Heart left ventricle (tissue), 13 donors: ENCODE measurements at regions not wholly inside any gene's neighbourhood (a gene's known extent, or its start where the extent isn't known, plus 50 kb on each side); places are given as distances from the start of the nearest gene placed in this dataset.

Experiments
- POLR2A ChIP-seq, 2 donors: fragments of 450-650 bp; IDR thresholded peaks; one replicate each; pipeline ENCODE4 v1.6.1; 2017; ENCODE audit warnings: antibody characterized with exemption in 2 of 2, mild to moderate bottlenecking in 2 of 2, moderate library complexity in 2 of 2
- TF ChIP-seq, protein P1 (sequence below), 12 donors: fragments of 200-600 bp; sonication (generic) in 4 of 12; IDR thresholded peaks; one replicate each; pipeline versions ENCODE4 v1.5.0 to v1.8.0; 2018 to 2022; ENCODE audit warnings: antibody characterized with exemption in 12 of 12, mild to moderate bottlenecking in 5 of 12
- donor health status: ischemic (EF 13 %, LVEDD 7.1; RV severe dilation, severe dysfunction).
- donor health status: DM: no; HTN: yes; CAD: no.
- donor health status: DM: no; HTN: no; CAD: no.
- donor health status: ischemic (EF 25% LVEDD 6.9; RV normal size, moderate dysfunction).
- donor health status: ischemic (EF 25% LVEDD 5.7; RV mildly dilated, moderate dysfunction).
- donor health status: ischemic (EF 35%, LVEDD 5.7; RV mildly dilated, moderate dysfunction).
- donor health status: nonischemic (EF 11% LVEDD 7.7; RV severe dilation, severe dysfunction).
- donor health status: DM: yes; HTN: yes; CAD: no.
- donor health status: PGD.
- donor health status: ischemic (EF 29% LVEDD 5.4; RV normal size, mild dysfunction).
- donor health status: nonischemic (EF 23%, LVEDD 6.1; RV moderate dilation, normal function).

DNA sequence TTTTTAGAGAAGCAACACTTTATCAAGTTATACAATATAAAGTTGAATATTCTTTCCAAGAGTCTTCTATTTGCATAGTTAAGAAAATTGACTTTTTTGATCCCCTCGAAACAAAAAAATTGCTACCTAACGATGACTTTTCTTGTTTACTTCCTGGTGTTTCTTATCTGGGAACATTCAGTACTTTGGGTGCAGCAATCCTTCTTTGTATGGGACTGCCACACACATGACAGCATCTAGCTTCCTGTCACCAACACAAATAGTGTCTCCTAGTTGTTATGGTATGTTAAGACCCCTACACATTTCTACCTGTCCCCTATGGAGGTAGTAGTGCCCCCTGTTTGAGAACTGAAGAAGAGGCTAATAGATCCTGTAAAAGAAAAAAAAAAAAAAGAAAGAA, 841.7 kb upstream of the FAT3 start:
- TF ChIP-seq, protein P1, sequence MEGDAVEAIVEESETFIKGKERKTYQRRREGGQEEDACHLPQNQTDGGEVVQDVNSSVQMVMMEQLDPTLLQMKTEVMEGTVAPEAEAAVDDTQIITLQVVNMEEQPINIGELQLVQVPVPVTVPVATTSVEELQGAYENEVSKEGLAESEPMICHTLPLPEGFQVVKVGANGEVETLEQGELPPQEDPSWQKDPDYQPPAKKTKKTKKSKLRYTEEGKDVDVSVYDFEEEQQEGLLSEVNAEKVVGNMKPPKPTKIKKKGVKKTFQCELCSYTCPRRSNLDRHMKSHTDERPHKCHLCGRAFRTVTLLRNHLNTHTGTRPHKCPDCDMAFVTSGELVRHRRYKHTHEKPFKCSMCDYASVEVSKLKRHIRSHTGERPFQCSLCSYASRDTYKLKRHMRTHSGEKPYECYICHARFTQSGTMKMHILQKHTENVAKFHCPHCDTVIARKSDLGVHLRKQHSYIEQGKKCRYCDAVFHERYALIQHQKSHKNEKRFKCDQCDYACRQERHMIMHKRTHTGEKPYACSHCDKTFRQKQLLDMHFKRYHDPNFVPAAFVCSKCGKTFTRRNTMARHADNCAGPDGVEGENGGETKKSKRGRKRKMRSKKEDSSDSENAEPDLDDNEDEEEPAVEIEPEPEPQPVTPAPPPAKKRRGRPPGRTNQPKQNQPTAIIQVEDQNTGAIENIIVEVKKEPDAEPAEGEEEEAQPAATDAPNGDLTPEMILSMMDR (IDR thresholded peaks at IDR 0.05) = no peak
- no peak for TF ChIP-seq POLR2A (IDR thresholded peaks at IDR 0.05)
